ENCODE measurements at regions not wholly inside any gene's neighbourhood (a gene's known extent, or its start where the extent isn't known, plus 50 kb on each side); places are given as distances from the start of the nearest gene placed in this dataset.

- TF ChIP-seq ZBTB33 (IDR thresholded peaks at IDR 0.05; ENCODE audit: borderline replicate concordance, low read depth) (no peak), JUND (IDR thresholded peaks at IDR 0.05) (no peak), FOXM1 (IDR thresholded peaks at IDR 0.05; ENCODE audit: low read depth) (no peak)
Measured at GRCh38 chr6:157761926-157762325, 61.1 kb upstream of the SNX9 start (continued).

- WGBS (ENCODE audit: low lambda C conversion rate) = 86% methylated on average over 7 of the region's 7 CpGs
- TF ChIP-seq CTCF (IDR thresholded peaks at IDR 0.05) = peak; percentile 31
- no peak for TF ChIP-seq IRF3 (IDR thresholded peaks at IDR 0.05; ENCODE audit: low read depth, low read length)
- no peaks in the 10 kb centered on the region for H3K79me2 ChIP-seq (ENCODE audit: insufficient read depth)
- no peaks in the 10 kb centered on the region for H4K20me1 ChIP-seq (ENCODE audit: insufficient read depth)
- DNase-seq = no peak
- no peak overlapping the region for H2AFZ ChIP-seq (ENCODE audit: low read depth)
- no peak overlapping the region for H3K9ac ChIP-seq
- H3F3A ChIP-seq (replicated peaks; ENCODE audit: insufficient read depth) = peaks cover 32% of the 10 kb centered on the region
- ChIA-PET CTCF (interaction anchor here (0.6 to 2.4 kb wide), 3 partner anchors 9 to 322 kb away, joined by 3 to 11 read pairs (median 7); no protein-coding TSS in a partner anchor), POLR2A (no interaction called here)
- H3K9me3 ChIP-seq = no peaks in the 10 kb centered on the region
- H3K4me1 ChIP-seq (ENCODE audit: control insufficient read depth in 1 of 2, insufficient read depth in 2 of 2, low read depth in 1 of 2, low read length in 1 of 2) = peaks cover 17 to 32% of the 10 kb centered on the region in 2 experiments
- H3K36me3 ChIP-seq (replicated peaks in 1 of 2; ENCODE audit: control insufficient read depth in 1 of 2, insufficient read depth in 2 of 2, low read length in 1 of 2) = no peaks in the 10 kb centered on the region
- H3K27me3 ChIP-seq (ENCODE audit: insufficient read depth) = no peaks in the 10 kb centered on the region
- H3K9me2 ChIP-seq = no peaks in the 10 kb centered on the region
- peak overlapping the region; percentile 63; the same call in 1 of the 2 replicates for H3K4me2 ChIP-seq
- no peak overlapping the region for H3K4me3 ChIP-seq (ENCODE audit: low read depth in 2 of 2, low read length in 1 of 2)
- peak overlapping the region in 1 of 2 experiments; percentile 95; a peak in 1 of 4 replicates for H3K27ac ChIP-seq (ENCODE audit: low read depth in 2 of 2, low read length in 1 of 2)
Measured at GRCh38 chr6:157762636-157763035, 60.4 kb upstream of the SNX9 start.

- WGBS (ENCODE audit: low lambda C conversion rate) = 64% methylated on average over 8 of the region's 13 CpGs
- peaks cover 17 to 32% of the 10 kb centered on the region in 2 experiments for H3K4me1 ChIP-seq (ENCODE audit: control insufficient read depth in 1 of 2, insufficient read depth in 2 of 2, low read depth in 1 of 2, low read length in 1 of 2)
- POLR2A ChIA-PET = no interaction called here
- peak overlapping the region; percentile 52; the same call in 1 of the 2 replicates for H3K9ac ChIP-seq
- H3K79me2 ChIP-seq (ENCODE audit: insufficient read depth) = no peaks in the 10 kb centered on the region
- peak overlapping the region; percentile 82 to 95 for H3K27ac ChIP-seq (ENCODE audit: low read depth in 2 of 2, low read length in 1 of 2)
- H3K27me3 ChIP-seq (ENCODE audit: insufficient read depth) = no peaks in the 10 kb centered on the region
- H4K20me1 ChIP-seq (ENCODE audit: insufficient read depth) = no peaks in the 10 kb centered on the region
- H3F3A ChIP-seq (replicated peaks; ENCODE audit: insufficient read depth) = peaks cover 32% of the 10 kb centered on the region
- H3K4me3 ChIP-seq (ENCODE audit: low read depth in 2 of 2, low read length in 1 of 2) = no peak overlapping the region
- H3K36me3 ChIP-seq (replicated peaks in 1 of 2; ENCODE audit: control insufficient read depth in 1 of 2, insufficient read depth in 2 of 2, low read length in 1 of 2) = no peaks in the 10 kb centered on the region
- no peaks in the 10 kb centered on the region for H3K9me2 ChIP-seq
- CTCF ChIA-PET = interaction anchor here (1.4 to 2.4 kb wide), 4 partner anchors 8 to 310 kb away, joined by 3 to 11 read pairs (median 8); no protein-coding TSS in a partner anchor
- H2AFZ ChIP-seq (ENCODE audit: low read depth) = no peak overlapping the region
- no peaks in the 10 kb centered on the region for H3K9me3 ChIP-seq
- H3K4me2 ChIP-seq = peak overlapping the region; percentile 63; the same call in 1 of the 2 replicates
- no peak for DNase-seq
- TF ChIP-seq MAX (IDR thresholded peaks at IDR 0.05; ENCODE audit: low read depth) (0 out of 2 replicates have a peak, but pooled peaks have one; percentile 13), RAD21 (IDR thresholded peaks at IDR 0.05; ENCODE audit: low read length) (no peak), MEF2A (IDR thresholded peaks at IDR 0.05; ENCODE audit: borderline replicate concordance, low read depth) (no peak), CHD2 (IDR thresholded peaks at IDR 0.05; ENCODE audit: low read length, partially characterized antibody) (no peak), FOSL2 (IDR thresholded peaks at IDR 0.05; ENCODE audit: borderline replicate concordance, low read depth) (peak; percentile 58), SIN3A (IDR thresholded peaks at IDR 0.05; ENCODE audit: borderline replicate concordance, low read depth, low read length) (no peak), TEAD4 (IDR thresholded peaks at IDR 0.05; ENCODE audit: borderline replicate concordance, insufficient read depth) (peak; percentile 20; the same call in 1 of the 2 replicates), EZH2phosphoT487 (IDR thresholded peaks at IDR 0.05; ENCODE audit: borderline replicate concordance, low read depth) (no peak), NRF1 (IDR thresholded peaks at IDR 0.05; ENCODE audit: low read depth, low read length) (no peak), JUND (IDR thresholded peaks at IDR 0.05) (peak; percentile 33; the same call in 1 of the 2 replicates), SMC3 (IDR thresholded peaks at IDR 0.05; ENCODE audit: low read depth, low read length) (no peak), RCOR1 (IDR thresholded peaks at IDR 0.05; ENCODE audit: low read length) (no peak), MXI1 (IDR thresholded peaks at IDR 0.05; ENCODE audit: low read depth, low read length) (no peak), EP300 (IDR thresholded peaks at IDR 0.05; ENCODE audit: borderline replicate concordance in 1 of 2, low read depth in 1 of 2, low read length in 1 of 2) (peak in 1 of 2 experiments; percentile 29; a peak in 1 of 4 replicates)
Measured at GRCh38 chr6:157763129-157763903, 59.7 kb upstream of the SNX9 start.

All from SK-N-SH (cell line).